ENCODE measurements at regions not wholly inside any gene's neighbourhood (a gene's known extent, or its start where the extent isn't known, plus 50 kb on each side); places are given as distances from the start of the nearest gene placed in this dataset.

- H3K36me3 ChIP-seq (ENCODE audit: control insufficient read depth, insufficient read depth, low read length), result no peaks in the 10 kb centered on the region
- DNase-seq (ENCODE audit: low read depth, low spot score), result no peak
- no peaks in the 10 kb centered on the region for H3K9me3 ChIP-seq (ENCODE audit: control insufficient read depth, insufficient read depth, low read depth, low read length)
- no peak overlapping the region for H3K27ac ChIP-seq (ENCODE audit: low read length)
- intact Hi-C loops (cut with micrococcal nuclease; ENCODE audit: unreplicated experiment) (no loop called here), in situ Hi-C loops (cut with HindIII; ENCODE audit: low pct_unique_long_range_greater_than_20kb, low sequenced_read_pairs) (no loop called here)
- H3K27me3 ChIP-seq (ENCODE audit: control insufficient read depth, insufficient read depth, low read length), result peaks cover 13% of the 10 kb centered on the region
- CTCF ChIA-PET, result interaction anchor here (0.8 kb wide), 1 partner anchor 46 kb away, joined by 3 read pairs; no protein-coding TSS in a partner anchor
- no TSS peak for BruUV-seq (replicated peaks)
- no peak overlapping the region for H3K4me3 ChIP-seq (ENCODE audit: low read depth in 2 of 2, low read length in 2 of 2)
- ATAC-seq, result no peak
- TF ChIP-seq POLR2AphosphoS5 (IDR thresholded peaks at IDR 0.05; ENCODE audit: low read depth, low read length) (no peak), TCF7L2 (IDR thresholded peaks at IDR 0.05; ENCODE audit: low read depth, low read length) (no peak)
- H3K4me1 ChIP-seq (ENCODE audit: control insufficient read depth, insufficient read depth, low read length), result no peaks in the 10 kb centered on the region
- POLR2A ChIA-PET, result interaction anchor here (0.6 kb wide), 1 partner anchor 22 kb away, joined by 3 read pairs; no protein-coding TSS in a partner anchor
These were observed 79.5 kb upstream of the EPHB3 start for GRCh38 chr3:184481984-184482671.

- CTCF ChIA-PET, result no interaction called here
- no peaks in the 10 kb centered on the region for H3K4me1 ChIP-seq (ENCODE audit: control insufficient read depth, insufficient read depth, low read length)
- no peak overlapping the region for H3K4me3 ChIP-seq (ENCODE audit: low read depth in 2 of 2, low read length in 2 of 2)
- POLR2A ChIA-PET, result no interaction called here
- H3K9me3 ChIP-seq (ENCODE audit: control insufficient read depth, insufficient read depth, low read depth, low read length), result no peaks in the 10 kb centered on the region
- DNase-seq (ENCODE audit: low read depth, low spot score) (no peak), ATAC-seq (no peak)
- no TSS peak for BruUV-seq (replicated peaks)
- in situ Hi-C loops (cut with HindIII; ENCODE audit: low pct_unique_long_range_greater_than_20kb, low sequenced_read_pairs) (no loop called here), intact Hi-C loops (cut with micrococcal nuclease; ENCODE audit: unreplicated experiment) (no loop called here)
- no peak overlapping the region for H3K27ac ChIP-seq (ENCODE audit: low read length)
- peaks cover 28% of the 10 kb centered on the region for H3K27me3 ChIP-seq (ENCODE audit: control insufficient read depth, insufficient read depth, low read length)
- H3K36me3 ChIP-seq (ENCODE audit: control insufficient read depth, insufficient read depth, low read length), result no peaks in the 10 kb centered on the region
- TF ChIP-seq SIN3A (IDR thresholded peaks at IDR 0.05; ENCODE audit: borderline replicate concordance, insufficient read depth, low read depth, low read length), result no peak
- TF ChIP-seq REST (IDR thresholded peaks at IDR 0.05; ENCODE audit: insufficient read depth in 1 of 2, low read depth in 2 of 2, low read length in 1 of 2), result no peak
- TF ChIP-seq CTCF (IDR thresholded peaks at IDR 0.05), result no peak
- no peak for TF ChIP-seq TCF7L2 (IDR thresholded peaks at IDR 0.05; ENCODE audit: low read depth, low read length)
These were observed 76.3 kb upstream of the EPHB3 start for GRCh38 chr3:184485241-184485640.

- H3K4me3 ChIP-seq (ENCODE audit: low read depth in 2 of 2, low read length in 2 of 2), result no peak overlapping the region
- H3K27ac ChIP-seq (ENCODE audit: low read length), result no peak overlapping the region
- intact Hi-C loops (cut with micrococcal nuclease; ENCODE audit: unreplicated experiment), result no loop called here
- H3K36me3 ChIP-seq (ENCODE audit: control insufficient read depth, insufficient read depth, low read length), result no peaks in the 10 kb centered on the region
- H3K4me1 ChIP-seq (ENCODE audit: control insufficient read depth, insufficient read depth, low read length), result no peaks in the 10 kb centered on the region
- no peak for TF ChIP-seq CTCF (IDR thresholded peaks at IDR 0.05)
- in situ Hi-C loops (cut with HindIII; ENCODE audit: low pct_unique_long_range_greater_than_20kb, low sequenced_read_pairs), result no loop called here
- CTCF ChIA-PET, result no interaction called here
- POLR2A ChIA-PET, result no interaction called here
- BruUV-seq (replicated peaks), result no TSS peak
- H3K9me3 ChIP-seq (ENCODE audit: control insufficient read depth, insufficient read depth, low read depth, low read length), result no peaks in the 10 kb centered on the region
- DNase-seq (ENCODE audit: low read depth, low spot score), result no peak
- H3K27me3 ChIP-seq (ENCODE audit: control insufficient read depth, insufficient read depth, low read length), result peaks cover 35% of the 10 kb centered on the region
- no peak for ATAC-seq
These were observed 75.7 kb upstream of the EPHB3 start for GRCh38 chr3:184485906-184486305.
